Left renal pelvis (tissue), 4 donors: ENCODE measurements at regions not wholly inside any gene's neighbourhood (a gene's known extent, or its start where the extent isn't known, plus 50 kb on each side); places are given as distances from the start of the nearest gene placed in this dataset.

Experiments
- DNase-seq, 4 donors: peaks; one replicate each; pipeline ENCODE4 v3.0.0-alpha.2; 2013; ENCODE audit warnings: low read depth in 4 of 4, low spot score in 3 of 4

DNA sequence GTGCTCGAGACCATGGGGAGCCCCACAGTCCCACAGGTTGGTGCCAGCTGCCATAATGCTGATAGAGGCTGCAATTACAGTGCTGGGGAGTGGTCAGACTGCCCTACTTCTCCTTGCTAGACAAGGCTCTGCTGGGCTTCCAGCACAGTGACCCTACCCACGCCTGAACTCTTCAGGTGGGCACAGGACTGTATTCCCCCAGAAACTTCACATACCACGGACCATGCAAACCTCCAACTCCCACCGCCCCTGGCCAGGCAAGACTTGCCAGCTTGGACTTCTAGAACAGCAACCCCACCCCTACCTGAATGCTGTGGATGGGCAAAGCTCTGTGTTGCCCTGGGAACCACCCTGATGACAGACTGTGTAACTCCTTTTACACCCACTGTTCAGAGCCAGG lies 885.3 kb downstream of the SI start:
- no peak for DNase-seq

DNA sequence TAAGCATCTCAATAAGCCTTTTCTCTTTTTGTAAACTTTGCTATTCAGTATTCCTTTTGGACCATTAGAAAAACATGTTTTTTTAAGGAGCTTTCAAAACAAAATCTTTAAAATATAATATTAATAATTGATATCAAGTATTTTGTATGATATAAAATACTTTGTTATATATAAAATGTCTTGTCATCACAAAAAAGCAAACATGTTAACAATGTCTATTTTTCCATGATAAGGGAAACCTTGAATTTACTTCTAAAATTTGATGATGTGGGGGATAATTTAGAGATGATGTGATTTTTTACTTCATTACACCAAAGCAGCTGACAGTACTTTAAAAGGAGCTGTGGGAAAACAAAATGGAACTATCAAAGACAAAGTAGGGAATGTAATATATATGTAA lies 887.7 kb downstream of the SI start:
- DNase-seq, result no peak

DNA sequence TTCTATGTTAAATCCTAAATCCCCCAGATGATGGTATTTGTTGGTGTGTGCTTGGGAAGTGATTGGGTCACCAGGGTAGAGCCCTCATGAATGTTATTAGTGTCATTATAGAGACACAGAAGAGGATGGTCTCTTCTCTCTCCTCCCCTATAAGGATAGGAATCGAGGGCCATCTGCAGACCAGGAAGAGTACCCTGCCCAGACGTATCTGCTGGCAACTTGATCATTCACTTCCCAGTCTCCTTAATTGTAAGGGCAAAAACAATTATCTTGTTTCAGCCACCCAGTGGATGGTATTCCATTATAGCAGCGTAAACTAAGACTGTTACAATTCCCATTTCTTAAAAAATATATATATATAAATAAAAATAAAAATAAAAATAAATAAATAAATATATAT lies 892.2 kb downstream of the SI start:
- DNase-seq, result no peak

DNA sequence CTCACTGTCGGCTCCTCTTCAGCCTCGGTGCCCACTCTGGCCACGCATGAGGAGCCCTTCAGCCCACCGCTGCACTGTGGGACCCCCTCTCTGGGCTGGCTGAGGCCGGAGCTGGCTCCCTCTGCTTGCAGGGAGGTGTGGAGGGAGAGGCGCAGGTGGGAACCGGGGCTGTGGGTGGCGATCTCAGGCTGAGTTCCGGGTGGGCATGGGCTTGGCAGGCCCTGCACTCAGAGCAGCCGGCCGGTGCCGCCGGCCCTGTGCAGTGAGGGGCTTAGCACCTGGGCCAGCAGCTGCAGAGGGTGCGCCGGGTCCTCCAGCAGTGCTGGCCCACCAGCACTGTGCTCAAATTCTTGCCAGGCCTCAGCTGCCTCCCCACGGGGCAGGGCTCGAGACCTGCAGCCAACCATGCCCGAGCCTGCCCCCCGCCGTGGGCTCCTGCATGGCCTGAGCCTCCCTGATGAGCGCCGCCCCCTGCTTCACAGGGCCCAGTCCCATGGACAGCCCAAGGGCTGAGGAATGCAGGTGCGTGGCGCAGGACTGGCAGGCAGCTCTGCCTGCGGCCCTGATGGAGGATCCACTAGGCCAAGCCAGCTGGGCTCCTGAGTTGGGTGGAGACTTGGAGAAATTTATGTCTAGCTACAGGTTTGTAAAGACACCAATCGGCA lies 899.1 kb downstream of the SI start:
- no peak for DNase-seq

DNA sequence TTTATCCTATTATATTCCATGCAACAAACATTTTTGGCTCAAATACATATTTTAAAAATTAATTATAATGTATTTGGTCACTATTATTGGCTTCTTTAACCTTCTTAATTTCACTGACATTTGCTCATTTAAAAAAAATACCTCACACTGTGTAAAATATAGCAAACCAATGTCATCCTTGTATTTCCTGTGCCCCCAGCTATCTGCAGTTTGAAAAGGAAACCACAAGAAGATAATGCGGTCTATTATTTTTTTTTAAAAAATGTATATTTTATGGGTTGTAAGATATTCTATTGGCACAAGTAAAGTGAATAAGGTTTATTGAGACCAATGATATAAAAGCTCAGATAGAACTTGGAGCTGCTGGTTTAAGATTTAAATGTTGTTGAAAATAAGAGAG lies 904.2 kb downstream of the SI start:
- no peak for DNase-seq

DNA sequence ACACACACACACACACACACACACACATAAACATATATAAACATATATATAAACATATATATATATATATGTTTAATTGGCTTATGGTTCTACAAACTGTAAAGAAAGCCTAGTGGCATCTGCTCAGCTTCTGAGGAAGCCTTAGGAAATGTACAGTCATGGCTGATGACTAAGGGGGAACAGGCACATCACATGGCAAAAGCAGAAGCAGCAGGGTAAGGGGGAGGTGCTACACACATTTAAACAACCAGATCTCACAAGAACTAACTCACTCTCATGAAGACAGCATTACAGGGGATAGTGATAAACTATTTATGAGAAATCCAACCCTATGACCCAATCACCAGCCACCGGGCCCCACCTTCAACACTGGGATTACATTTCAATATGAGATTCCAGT lies 922.9 kb downstream of the SI start:
- DNase-seq, result no peak

DNA sequence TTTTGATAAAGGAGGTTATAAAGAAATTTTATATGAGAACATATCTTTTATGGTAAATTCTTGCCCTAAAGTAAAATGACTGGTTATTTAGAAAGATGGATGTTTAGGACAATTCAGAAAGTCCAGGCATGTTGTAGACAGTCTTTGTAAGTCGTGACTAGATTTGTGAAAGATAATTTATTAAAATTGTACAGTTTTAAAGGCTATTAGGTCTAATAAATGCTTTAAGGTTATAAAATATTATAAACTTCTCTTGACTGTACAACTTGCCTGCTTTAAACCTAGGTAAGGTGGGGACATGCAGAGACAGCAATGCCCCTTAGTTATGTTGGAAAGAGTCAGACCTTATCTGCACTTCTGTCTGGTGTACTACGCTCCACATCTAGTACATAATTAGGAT lies 933.5 kb downstream of the SI start:
- no peak for DNase-seq

DNA sequence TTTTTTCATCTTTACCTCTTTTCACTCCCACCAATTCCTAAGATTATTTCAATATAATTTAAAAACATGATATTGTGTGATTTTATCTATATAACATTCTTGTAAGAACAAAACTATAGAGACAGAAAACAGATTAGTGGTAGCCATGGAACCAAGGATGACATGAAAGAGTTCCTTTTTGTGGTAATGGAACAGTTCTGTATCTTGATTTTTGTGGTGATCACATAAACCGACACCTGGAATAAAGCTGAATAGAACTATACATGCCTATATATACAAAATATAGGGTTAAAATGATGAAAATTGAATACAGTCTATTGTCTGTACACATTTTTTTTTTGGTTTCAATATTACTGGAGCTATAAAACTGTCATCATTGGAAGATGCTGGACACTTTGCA lies 945.4 kb downstream of the SI start:
- DNase-seq, result no peak

DNA sequence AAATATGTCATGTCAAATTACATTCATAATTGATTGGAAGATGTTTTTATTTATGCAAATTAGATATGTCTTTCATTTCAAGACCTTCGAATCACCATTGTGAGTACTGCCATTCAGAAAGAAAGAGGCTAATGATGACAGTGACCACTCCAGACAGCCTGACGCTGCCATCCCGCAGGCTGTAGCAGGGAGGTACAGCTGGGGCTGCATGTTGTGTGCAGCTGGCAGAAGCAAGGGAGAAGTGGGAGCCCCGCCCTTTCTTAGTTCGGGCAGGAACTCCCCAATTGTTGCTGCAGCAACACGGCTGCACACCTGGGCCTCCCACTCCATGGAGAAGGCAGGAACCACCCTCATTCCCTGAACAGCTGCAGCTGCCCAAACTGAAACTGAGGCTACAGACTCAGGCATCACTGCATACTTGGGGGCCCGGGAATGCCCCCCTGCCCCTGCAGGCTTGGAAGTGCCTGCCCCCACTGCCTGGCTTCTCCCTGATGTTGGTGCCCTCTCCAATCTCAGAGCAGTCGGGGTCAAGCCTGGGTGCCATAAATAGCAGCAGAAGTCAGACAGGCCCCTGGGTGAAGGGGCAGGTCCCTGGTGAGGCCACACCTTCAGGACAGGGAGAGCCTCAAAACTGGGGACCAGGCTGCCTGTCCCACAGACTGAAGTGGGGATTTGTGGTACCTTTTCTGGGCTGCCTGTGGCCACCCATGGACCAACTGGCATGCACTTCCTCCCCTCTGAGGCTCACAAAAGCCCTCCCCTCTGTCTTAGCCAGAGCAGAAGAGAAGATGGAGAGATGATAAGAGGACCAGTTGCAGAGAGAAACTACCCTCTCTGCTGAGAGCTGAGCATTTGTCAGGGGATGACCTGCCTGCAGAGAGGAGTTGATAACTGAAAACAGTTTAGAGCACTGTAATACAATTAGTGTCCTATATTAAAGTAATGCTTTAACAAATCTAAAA lies 964.6 kb downstream of the SI start:
- DNase-seq, result no peak

DNA sequence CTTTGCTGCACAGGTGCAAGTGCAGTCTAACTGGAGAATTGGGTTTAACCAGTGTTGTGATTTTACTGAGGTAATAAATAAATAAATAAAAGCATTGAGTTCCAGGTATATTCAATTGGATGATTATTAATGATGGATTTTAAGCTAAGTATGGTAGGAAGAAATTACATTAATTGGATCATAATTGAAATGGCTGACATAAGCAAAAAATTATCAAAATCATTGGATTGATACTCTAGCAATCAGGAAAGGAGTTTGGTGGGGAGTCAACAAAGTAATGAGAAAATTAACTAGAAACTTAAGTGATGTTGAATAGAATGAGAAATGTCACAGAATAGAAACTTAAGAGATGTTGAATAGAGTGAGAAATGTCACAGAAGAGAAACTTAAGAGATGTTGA lies 981.9 kb downstream of the SI start:
- no peak for DNase-seq

DNA sequence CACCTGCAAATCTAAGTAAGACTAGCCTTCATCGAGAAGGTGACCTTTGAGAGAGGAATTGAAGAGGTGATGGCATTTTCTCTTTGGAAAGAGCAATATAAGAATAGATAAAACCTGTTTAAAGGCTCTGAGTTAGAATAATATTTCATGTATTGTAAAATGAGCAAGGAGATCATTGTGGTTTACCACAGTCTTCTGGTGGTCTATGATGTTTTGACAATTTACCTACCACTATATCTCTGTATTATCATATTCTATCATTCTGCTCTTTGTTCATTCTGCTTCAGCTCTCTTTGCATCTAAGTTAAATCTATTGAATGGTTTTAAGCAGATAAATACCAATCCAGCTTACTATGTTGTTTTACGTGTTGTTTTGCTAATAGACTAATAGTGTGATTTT lies 982.3 kb downstream of the SI start:
- DNase-seq, result no peak

DNA sequence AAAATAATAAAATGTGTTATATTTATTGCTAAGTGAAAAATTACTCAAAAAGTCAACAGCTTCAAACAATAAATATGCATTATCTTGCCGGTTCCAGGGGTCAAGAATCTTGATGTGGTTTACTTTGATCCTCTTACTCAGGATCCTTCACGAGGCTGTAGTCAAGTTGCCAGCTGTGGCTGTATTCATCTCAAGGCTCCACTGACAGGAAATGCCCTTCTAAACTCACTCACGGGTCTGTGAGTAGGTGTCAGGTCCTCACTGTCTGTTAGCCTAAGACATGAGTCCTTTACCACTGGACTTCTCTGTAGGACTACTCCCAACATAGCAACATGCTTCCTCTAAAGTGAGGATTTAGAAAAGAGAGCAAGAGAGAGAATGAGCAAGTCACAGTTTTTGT lies 983.0 kb downstream of the SI start:
- no peak for DNase-seq

DNA sequence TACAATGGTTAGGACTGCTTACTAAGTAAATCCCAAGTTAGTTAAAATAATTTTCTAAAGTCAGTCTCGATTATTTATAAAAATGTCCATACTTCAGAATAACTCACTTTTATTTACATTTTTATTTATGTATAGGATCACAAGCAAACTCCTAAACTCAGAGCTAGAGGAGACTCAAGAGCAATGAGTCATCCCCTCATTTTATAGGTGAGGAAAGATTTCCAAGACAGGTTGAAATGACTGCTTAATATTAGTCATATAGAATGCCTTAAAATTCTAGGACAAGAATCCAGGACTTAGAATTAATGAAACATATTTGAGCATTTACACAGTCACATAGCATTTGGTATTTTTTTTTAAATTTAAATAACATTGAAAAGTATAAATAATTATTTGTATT lies 983.8 kb downstream of the SI start:
- no peak for DNase-seq

DNA sequence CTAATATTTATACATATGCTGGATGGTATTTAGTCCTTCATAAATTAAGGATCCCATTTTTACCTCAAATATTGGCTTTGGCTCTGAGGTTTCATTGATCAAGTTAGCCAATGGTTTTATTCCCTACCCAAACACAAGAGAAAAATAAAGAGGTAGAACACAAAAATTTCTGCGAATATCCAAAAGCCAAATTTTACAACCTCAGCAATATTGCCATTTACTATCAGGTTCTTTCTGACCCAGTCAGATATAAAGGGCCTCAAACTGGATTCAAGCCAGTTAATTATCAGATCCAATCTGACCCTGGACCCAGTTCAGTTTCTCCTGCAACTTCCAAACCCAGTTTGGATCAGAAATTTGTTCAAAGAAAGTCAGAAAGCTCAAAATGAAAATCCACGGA lies 998.1 kb downstream of the SI start:
- no peak for DNase-seq

DNA sequence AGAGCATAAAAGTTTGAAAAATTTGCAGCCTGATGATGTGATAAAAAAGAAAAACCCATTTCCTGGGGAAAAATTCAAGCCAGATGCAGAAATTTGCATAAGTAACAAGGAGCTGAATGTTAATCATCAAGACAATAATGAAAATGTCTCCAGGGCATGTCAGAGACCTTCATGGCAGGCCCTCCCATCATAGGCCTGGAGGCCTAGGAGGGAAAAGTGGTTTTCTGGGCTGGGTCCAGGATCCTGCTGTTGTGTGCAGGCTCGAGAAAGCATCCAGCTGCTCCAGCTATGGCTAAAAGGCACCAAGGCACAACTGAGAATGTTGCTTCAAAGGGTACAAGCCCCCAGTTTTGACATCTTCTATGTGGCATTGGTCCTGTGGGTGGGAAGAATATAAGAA lies 1014.0 kb downstream of the SI start:
- DNase-seq, result no peak

DNA sequence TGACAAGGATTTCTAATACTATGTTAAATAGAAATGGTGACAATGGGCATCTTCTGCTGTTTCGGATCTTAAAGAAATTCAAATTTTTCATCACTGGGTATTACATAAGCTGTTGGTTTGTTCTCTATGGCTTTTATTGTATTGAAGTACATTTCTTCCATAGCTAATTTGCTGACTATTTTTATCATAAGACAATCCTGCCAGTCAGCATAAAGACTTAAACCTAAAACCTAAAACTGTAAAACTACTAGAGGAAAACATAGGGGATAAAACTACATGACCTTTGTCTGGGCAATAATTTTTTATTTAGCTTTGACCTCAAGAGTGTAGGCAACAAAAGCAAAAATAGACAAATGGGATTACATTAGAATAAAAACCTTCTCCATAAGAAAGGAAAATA lies 1017.4 kb downstream of the SI start:
- no peak for DNase-seq

DNA sequence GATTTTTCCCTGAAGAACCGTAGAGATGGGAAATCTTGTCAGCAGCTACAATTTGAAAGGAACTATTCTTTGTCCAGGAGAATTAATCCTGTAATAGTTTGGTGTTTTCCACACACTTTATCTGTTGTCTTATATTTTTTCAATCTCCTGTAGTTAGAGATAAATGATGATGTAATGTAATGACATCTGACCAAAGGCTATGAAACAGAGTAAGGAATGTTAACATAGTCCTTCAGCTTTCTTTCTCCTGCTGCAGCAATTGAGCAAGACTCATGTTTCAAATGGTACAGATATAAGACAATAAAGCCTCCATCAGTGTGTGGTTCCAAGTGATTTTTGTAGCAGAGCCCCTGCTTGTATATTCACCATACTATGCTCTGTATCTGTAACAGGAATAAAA lies 1028.4 kb downstream of the SI start:
- DNase-seq, result no peak

DNA sequence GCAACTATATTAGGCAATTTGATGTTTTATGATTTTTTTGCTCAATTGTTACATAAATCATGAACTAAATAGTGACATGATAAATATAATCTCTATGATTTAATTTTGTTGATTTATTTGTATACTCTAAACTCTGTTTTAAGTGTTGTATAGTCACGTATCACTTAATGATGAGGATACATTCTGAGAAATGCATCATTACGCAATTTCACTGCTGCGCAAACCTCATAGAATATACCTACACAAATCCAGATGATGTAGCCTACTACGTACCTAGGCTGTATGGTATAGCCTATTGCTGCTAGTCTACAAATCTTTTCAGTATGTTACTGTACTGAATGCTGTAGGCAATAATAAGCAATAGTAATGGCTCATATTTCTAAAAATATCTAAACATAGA lies 1029.8 kb downstream of the SI start:
- DNase-seq, result no peak

DNA sequence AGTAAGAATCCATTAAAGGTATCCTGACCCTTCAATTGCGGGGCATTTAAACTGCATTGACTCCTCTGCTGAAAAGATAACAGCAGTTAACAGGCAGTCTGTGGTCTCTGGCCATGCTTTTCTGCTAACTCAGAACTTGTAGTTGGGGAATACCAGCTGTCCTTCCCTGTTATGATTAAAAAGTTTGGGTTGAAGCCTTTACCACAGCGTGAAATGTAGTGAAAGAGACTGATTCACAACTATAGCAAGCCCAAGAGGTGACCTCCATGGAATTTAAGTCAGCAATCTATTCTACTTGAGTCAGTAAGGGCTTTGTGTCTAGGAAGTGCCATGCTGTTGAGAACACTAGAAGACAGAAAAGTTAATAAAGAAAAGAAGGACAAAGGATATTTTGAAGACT lies 1037.3 kb downstream of the SI start:
- DNase-seq, result no peak

DNA sequence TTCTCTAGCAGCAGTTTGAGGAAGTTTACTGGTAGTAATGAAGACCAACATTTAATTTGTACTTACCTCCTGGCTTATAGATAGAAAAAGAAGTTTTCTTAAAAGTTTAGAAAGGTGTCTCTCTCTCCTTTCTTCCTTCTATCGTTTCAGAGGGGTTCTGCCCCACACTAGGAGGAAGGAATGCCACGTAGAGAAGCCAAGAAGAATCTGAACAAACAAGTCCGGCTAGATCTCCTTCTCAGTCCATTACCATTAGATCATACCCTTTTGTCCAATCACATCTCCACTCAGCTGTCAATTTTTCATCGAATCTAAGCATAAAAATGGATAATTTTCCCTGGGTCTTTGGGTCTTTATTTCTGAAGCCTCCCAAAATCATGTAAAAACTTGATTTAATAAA lies 1048.1 kb downstream of the SI start:
- no peak for DNase-seq

DNA sequence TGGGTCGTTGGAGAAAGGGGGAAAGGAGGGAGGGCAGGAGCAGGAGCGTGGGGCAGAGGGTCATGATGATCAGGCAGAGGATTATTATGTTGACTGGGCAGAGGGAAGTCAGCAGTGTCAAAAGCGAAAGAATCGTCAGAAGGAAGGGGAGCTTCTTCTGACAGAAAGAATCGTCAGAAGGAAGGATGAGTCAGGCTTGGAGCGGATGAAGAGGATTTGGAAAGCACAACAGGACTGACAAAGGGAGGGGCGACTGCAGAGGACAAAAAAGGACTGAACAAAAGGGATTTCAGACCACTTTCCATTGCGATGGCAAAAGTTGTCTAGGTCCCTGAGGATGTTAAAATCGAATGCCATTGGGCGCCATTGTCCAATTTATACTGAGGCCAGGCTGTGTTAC lies 1053.5 kb downstream of the SI start:
- DNase-seq, result no peak

DNA sequence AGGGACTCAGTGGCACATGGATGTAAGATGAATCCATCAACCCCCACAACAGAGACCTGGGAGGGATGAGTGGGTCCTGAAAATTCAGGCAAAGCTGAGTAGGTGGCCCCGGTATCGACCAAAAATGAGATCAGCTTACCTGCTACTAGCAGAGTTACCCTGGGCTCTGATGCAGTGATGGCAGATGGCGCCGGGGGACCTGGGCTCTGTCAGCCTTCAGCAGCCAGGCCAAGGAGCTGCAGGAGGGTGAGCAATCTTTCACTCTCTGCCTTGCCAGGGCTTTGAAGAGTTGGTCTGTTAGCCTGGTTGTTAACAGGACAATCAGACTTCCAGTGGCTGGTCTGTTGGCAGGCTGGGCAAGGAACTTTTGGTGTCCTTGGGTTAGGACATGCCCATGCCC lies 1054.8 kb downstream of the SI start:
- DNase-seq, result no peak
